SK-N-SH (cell line): ENCODE measurements at regions not wholly inside any gene's neighbourhood (a gene's known extent, or its start where the extent isn't known, plus 50 kb on each side); places are given as distances from the start of the nearest gene placed in this dataset.

Experiments
- GABPA ChIP-seq: IDR thresholded peaks from 2 replicates; pipeline ENCODE4 v1.4.0; 2012; ENCODE audit warnings: low read depth, mild to moderate bottlenecking
- NFIC ChIP-seq: IDR thresholded peaks from 2 replicates; pipeline ENCODE4 v1.4.0; 2012; ENCODE audit warnings: borderline replicate concordance
- TF ChIP-seq, protein P1 (sequence below): fragments of 150-350 bp; IDR thresholded peaks from 2 replicates; pipeline ENCODE4 v1.6.1; 2017; ENCODE audit warnings: antibody characterized with exemption, low read length, low read depth, borderline replicate concordance

DNA sequence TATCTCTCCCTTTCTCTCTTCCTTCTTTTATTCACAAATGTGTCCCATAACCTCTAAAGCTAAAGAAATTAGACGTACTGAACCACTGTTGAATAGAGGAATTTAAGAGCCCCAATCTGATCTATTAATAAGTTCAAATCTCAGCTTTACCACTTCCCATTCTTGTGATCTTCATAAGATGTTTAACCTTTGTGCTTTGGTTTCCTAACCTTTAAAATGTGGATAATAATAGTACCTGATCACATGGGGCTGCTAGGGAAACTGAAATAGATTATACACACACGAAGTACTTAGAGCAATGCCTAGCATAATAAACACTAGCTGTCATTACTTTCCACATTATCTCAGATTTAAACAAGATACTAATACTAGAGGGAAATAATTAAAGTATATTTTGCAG, 324.3 kb upstream of the SEMA6A start:
- TF ChIP-seq, protein P1, sequence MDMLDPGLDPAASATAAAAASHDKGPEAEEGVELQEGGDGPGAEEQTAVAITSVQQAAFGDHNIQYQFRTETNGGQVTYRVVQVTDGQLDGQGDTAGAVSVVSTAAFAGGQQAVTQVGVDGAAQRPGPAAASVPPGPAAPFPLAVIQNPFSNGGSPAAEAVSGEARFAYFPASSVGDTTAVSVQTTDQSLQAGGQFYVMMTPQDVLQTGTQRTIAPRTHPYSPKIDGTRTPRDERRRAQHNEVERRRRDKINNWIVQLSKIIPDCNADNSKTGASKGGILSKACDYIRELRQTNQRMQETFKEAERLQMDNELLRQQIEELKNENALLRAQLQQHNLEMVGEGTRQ: no peak
- TF ChIP-seq GABPA (no peak), NFIC (no peak)
